ENCODE measurements at regions not wholly inside any gene's neighbourhood (a gene's known extent, or its start where the extent isn't known, plus 50 kb on each side); places are given as distances from the start of the nearest gene placed in this dataset.

DNA sequence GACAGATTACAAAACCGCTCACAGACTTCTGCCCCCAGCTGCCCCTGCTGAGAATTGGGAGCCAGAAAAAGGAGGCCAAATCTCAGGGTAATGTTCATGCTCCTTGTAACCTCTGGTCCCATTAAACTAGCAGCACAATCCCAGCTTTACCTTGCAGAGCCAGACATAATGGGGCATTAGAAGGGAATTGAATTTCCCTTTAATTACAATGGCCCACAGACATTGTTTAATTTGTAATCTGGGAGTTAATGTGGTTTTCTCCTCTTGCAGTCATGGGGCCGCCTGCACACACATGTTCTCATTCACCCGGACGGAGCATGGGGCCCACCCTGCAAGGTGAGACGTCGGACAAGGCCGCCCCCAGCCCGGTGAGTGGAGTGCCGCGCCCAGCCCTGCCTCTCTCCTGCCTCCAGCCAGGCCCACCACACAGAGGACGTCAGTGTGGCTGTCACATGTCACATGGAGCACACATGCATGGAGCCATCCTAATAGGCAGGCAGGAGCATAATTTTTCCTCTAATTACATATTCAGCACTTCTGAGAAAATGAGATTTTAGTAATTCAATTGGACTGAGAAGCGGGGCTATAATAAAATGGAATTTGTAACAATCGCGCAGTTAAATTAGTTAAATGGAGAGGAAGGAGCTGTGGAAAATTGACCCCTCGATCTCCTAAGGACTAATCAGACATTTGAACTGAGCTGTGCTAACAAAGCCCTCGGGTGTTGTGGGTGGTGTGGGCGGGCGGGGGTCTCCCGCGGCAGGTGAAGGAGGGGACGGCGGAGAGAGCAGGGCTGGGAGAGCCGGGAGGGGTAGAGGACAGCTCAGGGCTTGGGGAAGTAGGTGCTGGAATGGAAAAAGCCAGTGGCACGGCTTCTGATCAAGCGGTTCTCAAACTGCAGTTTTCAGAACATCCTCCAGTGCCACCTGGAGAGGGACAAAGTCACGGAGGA, 87.7 kb downstream of the ENGASE start:
- DNase-seq = no peak

DNA sequence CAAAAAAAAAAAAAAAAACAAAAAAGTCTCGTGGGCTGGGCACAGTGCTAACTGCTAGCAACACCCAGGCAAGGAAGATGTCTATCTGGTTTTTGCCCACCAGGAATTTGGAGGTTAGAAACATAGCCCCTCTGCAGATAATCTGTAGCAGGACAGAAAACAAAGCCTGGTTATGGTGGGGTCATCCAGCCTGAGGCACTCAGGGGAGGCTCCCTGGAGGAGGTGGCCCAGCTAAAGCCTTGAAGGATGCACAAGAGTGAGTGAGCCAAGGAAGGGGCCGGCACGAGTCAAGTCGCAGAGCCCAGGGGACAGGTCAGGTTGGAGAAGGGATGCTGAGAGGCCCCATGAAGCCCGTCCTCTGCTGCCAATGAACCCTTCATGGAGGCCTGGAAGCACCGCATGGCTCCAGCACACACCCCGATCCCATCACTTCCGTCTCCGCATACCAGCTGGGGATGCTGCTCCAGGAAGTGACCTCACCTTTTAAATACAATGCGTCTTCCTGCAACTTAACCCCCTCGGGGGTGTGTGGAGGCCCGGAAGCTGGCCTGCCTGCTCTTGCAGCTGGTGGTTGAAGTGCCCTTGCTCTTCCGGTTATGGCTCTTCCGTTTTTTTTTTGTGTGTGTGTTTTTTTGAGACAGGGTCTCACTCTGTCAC, 86.5 kb downstream of the ENGASE start:
- no peak for DNase-seq

DNA sequence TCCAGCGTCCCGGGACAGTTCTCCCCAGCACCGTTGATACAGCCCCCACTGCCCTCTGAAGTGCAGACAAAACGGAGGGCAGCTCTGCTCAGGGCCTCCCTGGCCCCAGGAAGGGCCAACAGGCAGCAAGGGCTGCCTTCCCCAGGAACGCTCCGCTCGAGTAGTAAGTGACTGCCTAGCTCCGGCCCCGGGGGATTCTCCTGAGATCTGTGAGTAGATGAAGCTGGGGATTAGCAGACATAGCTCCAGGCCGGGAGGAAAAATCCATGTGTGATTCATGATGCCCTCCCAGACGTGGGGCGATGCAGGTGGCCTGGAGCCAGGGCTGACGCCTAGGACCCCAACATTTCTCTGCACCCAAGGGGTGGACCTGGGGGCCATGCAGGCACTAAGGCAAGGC, 85.3 kb downstream of the ENGASE start:
- DNase-seq = no peak

DNA sequence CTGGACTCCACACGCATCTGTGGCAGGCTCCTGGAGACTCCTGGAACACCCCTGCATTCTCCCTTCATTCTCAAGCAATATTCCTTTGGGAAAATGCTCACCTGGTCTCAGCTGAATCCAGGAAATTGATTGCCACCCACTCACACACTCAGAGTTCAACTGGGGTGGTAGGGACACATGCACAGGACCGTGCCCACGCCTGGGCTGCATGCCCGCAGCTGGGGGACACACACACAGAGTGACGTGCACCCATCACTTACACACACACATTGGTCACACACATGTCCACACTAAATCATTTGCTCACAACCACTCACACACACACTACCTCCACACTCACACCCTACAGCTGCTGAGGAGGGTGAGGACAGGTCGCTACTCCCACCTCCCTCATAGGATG, 84.8 kb downstream of the ENGASE start:
- no peak for DNase-seq

DNA sequence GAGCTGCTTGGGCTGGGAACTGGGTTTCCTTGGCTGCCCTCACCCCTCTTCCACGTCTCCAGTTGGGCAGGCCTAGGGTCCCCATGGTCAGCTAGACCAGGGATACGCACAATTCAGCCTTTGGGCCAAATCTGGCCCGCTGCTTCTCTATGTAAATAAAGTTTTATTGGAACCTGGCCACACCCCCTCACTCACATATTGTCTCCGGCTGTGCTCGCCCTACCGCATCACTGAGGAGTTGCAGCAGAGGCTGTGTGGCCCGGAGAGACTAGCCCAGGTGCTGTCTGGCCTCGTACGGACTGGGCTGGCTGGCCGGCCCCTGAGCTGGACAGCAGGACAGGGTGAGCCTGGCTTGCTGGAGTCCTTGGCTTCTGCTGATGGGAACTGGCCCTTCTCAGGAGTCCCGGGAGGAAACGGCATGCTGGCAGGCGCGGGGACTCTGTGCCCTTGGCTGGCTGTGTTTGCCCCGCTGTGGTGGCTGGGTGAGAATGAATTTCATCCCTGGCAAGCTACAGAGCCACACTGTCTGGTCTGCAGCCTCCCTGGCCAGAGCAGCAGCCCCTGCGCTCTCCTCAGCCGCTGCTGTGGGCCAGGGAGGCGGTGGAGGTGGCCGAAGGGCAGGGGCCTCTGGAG, 82.0 kb downstream of the ENGASE start:
- no peak for DNase-seq

DNA sequence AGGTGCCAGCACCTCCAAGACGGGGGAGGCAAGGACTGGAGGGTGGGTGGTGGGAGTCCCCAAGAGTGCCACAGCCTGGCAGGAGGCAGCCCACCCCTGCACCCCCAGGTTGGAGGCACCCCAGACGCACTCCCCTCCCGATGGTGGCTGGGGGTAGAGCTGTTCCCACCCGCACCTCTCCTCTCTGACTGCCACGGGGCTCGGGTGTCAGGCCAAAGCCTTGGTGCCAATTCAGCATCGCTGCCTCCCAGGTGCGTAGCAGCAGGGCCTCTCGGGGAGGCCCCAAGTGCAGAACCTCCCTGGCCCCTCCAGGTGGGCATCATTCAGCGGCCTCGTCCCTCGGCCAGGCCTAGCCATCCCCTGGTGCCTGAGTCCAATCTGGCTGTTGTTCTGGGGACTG, 81.1 kb downstream of the ENGASE start:
- no peak for DNase-seq

DNA sequence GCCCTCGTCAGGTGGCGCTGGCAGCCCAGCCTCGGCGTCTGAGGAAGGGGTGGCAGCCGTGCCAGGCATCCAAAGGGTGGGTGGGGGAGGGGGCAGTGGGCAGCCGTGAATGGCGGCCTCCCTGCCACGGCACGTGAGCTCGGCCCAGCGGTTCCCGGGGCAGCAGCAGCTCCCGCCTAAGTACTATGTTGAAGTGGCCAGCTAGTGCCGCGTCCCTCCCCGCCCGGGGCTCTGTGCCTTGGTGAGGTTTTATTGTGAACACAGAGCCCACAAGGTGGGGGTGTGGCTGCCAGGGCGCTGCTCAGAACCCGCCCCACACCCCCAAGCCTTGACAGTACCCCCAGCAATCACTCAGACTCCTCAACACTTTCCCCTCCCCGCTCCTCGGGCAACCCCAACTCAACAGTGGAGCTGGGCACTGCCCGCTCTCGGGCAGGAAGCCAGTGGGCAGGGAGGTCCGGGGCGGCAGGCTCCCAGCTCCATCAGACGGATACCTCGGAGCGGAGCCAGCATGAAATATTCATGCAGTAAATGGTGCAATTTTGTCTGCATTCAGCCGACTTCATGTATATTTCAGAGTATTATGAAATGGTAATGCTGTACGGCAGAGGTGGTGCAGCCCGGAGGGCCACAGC, 80.4 kb downstream of the ENGASE start:
- no peak for DNase-seq

DNA sequence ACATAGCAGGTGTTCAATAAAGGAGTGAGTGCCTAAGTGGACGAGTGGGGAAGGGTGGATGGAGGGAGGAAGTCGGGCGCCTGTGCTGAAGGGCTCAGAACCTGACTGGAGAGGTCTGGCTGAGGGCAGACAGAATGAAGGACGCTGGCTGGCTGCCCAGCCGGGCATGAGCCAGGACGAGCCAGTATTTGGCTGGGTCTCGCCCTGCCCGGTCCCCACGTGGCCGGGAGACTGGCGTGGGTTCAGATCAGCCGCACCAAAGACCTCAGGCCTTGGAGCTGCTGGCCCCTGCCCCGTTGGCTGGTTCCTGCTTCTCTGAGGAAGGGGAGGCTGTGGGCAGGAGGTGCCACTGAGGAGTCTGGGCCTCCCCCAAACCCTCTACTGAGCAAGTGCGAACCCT, 79.8 kb downstream of the ENGASE start:
- no peak for DNase-seq

DNA sequence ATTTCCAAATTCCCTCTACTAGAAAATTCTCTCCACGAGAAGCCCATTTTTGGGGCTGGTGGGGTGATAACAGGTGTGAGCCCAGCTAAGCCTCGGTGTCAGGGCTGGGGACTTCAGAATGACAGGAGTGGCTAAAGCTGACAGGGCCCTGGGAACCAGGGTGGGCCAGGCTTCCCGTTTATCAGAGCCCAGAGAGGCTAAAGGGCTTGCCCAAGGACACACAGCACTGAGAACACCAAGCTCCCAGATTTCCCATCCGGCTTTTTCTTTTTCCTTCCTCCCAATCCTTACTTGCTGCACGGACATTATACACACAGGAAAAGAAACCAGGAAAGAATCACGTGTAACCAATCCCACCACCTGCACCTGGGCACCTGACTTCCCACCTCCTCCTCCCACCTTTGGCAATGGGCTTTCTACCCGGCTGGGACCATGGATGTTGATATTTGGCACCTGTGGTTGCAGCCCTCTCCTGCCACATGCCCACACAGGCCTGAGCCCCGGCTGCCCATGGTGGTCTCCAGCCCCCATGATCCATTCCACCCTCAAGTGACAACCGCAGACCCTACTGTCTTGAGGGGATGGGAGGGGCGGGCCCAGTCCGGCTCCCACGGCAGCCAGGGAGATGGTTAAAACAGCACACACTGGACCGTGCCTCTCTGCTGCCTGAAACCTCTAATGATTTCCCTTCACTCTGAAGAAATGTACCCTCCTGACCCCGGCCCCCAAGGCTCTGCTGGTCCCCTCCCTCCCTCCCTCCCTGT, 78.9 kb downstream of the ENGASE start:
- no peak for DNase-seq

DNA sequence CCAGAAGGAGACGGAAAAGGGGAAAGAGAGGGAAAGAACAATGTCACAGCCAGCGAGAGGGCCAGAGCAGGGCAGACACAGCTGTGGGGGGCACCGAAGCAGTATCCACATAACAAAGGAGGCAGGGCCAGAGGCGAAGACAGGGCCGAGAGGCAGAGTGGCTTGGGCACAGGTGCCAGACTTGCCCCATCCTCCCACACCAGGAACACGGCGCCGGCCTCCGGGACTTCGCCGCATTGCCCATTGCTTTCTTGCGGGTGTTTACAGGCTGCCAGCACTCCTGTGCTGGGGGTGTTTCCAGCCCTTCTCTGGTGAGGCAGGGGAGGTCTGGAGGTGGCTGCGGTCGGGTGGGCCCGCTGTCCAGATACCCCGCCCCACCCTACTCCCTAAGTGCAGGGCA, 78.0 kb downstream of the ENGASE start:
- DNase-seq = no peak

DNA sequence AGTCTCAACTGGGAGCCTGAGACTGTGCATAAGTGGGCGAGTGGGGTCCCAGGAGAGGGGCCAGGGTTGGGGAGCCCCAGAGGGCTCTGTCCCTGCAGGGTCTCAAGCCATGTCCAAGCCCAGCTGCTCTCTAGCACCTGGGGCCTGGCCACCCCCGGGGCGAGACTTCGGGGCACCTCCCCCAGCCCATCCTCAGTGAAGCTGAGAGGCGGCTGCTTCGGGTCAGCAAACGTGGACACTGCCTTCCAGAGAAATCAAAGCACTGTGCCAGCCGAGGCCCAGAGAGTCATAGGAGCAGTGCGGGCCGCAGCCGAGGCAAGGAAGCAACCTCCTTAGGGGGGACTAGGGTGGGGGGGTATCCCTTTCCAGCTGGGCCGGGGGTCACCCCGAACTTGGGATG, 77.5 kb downstream of the ENGASE start:
- DNase-seq = no peak

DNA sequence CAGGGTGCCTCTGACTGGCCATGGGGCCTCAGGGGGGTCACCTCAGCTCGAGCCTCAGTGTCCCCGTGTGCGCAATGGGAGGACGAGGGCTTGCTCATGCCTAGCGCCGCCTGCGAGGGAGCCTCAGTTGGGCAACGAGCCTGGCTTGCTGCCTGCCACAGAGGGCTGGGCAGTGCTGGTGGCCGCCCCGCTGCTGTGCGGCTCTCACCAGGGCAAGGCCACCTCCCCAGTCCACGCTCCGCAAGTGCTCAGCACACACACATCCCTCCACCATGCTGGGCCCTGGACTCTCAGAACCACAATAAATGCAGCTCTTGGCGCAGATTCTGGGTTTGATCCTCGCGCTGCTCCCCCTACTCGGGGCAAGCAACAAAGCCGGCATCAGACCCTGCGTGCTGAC, 76.2 kb downstream of the ENGASE start:
- no peak for DNase-seq

DNA sequence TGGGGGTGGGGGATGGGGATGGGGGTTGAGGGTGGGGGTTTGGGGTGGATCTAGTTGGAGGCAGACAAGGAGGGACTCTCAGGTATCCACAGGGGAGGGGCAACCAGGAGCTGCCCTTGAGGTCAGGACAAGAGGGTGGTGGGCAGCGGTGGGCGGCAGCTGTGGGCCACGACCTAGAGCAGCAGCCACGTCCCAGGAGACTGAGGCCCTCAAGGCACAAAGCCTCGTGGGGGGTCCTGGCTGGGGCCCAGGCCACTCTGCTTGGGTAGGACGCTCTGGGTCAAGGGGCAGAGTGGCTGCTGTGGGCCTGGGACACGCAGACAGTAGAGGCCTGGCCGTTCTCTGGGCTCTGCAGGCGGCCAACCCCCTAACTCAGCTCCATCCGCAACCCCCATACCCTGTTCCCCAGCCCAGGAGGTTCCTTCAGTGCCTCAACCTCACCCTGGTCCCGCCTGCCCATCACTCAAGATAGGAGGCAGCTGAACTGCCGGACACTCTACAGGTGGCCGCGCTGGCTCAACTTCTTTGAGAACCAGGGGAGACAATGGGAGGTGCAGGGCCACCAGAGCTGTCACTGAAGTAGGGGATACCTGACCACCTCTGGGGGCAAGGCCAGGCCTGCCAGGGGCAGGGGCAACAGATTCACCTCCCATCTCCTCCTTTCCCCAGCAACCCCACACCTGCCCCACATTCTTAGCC, 75.6 kb downstream of the ENGASE start:
- no peak for DNase-seq

DNA sequence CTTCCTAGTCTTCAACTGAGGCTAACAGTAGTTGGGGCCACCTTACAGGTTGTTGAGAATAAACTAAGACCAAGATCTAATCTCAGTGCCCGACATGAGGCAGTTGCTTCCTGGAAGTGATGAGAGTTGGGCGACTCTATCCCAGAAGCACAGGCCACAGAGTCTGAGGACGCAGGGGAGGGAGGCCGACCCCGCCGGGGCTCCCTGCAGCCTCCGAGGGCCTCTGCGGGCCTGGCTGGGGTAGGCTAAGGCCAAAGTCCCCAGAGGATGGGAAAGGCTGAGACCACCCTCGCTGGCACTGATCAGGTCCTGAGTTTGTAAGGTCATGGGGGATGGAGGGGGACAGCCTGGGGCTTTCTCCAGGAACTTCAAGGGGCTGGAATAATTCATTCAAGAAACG, 74.0 kb downstream of the ENGASE start:
- DNase-seq = no peak

DNA sequence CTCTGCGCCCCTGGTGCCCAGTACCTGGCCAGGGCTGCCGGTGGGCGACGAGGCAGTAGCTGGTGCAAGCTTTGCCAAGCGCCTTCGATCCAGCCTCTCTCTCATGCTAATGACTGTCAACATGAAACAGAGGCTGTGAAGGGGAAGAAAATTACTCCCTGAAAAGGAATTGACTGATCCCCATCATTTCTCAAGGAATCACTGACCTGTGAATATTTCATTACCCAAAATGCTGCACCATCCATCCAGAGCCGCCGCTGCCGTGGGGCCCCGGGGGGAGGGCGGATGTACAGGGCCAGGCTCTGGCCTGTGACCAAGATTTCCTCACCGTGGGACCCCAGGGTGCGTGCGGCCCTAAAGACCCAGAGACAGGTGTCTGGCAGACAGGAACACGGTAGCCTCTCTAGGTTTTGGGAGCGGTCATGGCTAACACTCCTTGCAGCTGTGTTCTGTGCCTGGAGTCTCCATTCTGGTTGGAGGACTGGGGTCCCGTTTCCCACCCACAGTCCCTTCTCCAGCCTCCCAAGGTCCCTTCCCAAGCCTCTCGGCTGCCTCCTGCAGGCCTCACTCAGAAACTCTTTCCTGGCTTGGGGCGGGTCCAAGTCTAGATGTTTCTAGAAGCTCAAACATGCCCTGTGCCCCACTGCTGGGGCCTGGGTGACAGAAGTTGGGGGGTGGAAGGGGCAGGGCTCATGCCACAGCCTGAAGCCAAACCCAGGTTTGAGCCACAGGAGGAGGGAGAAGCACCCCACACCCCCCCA, 73.3 kb downstream of the ENGASE start:
- no peak for DNase-seq

DNA sequence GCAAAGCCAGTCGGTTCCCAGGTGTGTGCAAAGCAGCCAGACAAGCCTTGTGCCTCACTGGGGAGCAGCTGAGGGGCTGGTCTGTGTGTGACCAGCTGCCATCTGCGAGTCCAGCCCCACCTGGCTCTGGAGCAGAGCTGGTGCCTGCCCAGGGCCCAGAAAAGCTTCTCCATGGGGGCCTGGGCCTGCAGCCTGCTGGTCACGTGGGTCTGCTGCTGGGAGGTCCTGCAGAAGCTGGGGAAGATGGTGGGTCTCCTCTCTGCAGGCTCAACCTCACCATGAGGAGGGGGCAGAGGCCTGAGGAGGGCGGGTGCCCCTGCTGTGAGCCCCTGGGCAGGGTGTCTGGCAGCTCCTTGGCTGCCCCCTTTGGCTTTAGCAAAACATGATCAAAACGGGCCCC, 71.9 kb downstream of the ENGASE start:
- no peak for DNase-seq

DNA sequence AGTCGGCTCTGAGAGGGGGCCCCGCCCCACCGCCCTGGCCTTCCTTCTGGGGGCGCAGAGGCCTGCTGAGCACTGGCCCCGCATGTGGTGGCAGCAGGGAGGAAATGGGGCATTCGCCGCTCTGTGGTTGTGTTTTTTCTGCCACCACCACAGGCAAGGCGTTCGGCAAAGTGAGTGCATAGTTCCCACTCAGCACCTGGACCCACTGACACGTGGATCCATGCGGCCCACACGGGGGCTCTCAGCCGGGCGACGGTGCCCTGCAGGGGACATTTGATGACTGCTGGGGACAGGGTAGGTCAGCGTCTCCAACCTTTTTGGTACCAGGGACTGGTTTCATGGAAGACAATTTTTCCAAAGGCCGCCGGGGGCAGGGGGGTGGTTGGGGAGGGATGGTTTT, 70.9 kb downstream of the ENGASE start:
- DNase-seq = no peak

DNA sequence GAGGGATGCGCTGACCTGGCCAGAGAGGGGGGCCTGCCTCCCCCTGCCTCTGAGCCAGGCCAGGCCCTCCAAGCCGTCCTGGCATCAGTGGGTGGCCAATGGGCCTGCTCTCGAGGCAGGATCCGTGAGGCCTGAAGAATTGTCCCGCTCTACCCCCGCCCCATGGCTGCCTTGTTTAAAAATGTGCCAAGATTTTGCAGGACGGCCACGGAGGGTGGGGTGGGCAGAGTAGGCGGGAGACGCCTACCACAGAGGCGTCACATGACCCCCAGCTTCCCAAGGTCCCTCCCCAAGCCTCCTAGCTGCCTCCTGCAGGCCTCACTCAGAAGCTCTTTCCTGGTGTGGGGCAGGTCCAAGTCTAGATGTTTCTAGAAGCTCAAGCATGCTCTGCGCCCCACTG, 69.5 kb downstream of the ENGASE start:
- no peak for DNase-seq

DNA sequence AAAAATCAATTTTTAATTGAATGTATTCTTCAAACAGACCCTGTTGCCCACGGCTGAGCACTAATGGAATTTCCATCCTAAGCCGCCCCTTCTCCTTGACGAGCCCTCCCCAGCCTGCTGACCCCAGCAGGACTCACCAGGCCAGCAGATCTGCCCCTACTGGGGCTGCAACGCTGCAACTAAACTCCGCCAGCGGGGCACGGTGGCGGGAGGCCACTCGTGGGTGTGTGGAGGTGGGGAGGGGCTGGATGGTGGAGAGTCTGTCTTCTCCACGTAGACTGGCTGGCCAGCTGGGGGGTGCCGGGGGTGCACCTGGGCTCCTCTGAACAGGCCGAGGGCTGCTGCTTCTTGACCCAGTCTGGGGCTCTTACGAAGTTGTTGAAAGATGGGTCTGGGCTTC, 67.8 kb downstream of the ENGASE start:
- DNase-seq = no peak

DNA sequence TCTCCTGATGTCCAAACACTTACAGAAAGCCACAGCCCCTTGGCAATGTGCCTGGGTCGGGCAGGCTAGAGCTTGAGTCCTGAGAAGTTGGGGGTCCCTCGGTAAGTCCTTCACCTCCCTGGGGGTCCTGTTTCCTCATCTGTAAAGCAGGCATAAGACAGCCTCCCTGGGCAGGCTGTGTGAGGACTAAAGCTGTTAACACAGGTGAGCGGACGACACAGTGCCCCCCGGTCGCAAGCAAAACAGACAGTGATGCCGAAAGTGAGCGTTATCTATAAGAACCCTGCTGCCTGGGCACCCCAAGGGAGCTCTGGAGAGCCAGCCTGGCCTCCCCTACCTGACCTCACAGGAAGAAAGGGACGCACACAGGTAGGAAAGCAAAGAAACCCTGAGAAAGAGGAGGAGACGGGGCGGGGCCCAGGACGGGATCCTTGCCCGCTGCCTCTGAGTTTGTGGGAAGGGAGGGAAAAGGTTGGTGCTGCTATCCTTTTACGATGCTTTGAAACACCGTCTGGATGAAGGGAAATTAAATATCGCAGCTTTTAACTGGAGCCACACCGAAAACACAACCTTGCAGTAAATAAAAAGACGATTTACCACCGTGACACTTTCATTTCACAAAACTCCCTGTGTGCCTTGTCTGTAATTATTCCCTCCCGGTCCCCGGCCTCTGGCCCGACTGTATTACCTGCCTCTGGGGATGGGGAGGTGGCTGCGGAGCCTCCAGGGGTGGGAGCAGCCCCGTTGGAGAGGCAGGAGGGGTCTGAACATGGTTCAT, 67.1 kb downstream of the ENGASE start:
- DNase-seq = no peak

DNA sequence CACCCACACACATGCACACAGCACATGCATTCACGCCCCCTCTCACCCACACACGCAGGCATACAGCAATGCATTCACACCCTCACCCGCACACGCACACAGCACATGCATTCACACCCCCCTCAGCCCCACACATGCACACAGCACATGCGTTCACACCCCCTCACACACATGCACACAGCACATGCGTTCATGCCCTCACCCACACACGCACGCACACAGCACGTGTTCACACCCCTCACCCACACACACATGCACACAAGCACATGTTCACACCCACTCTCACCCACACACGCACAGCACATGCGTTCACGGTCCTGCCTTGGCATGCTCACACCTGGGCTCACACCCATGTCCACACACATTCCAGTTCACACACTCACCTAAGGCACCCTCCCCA, 64.2 kb downstream of the ENGASE start:
- no peak for DNase-seq
